SH-SY5Y (cell line): ENCODE measurements at regions not wholly inside any gene's neighbourhood (a gene's known extent, or its start where the extent isn't known, plus 50 kb on each side); places are given as distances from the start of the nearest gene placed in this dataset.

Experiments
- GATA2 ChIP-seq: IDR thresholded peaks from 2 replicates; pipeline ENCODE4 v1.6.1; 2011; ENCODE audit warnings: mild to moderate bottlenecking, low read depth, low read length
- GATA3 ChIP-seq: IDR thresholded peaks from 2 replicates; pipeline ENCODE4 v1.6.1; 2011; ENCODE audit warnings: low read depth, mild to moderate bottlenecking, low read length, moderate library complexity

DNA sequence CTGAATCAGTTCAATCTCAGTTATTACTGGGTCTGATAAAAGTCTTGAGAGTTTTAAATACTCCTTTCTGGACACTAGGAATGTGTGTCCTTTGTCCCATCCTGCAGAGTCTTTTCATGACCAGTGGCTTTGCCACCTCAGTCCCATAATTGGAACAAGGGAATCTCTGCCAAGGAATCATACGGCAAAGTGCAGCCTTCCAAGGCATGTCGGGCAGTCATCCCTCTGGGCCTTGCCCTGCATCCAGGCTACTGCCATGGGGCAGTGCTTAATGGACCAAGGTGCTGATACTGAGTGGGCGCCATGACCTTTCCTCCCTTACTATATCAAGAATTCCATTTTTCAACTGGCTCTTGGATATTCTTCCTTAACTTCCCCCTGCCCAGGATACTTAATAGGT lies 195.3 kb downstream of the ZC3H11B start:
- TF ChIP-seq GATA3, result no peak
- TF ChIP-seq GATA2, result no peak

- TF ChIP-seq GATA2 (no peak), GATA3 (no peak)
Measured at GRCh38 chr1:219416598-219417238, 196.2 kb downstream of the ZC3H11B start.

GRCh38 chr1:219415915-219416314 lies 197.0 kb downstream of the ZC3H11B start:
- no peak for TF ChIP-seq GATA3
- no peak for TF ChIP-seq GATA2

GRCh38 chr1:219415433-219415832 lies 197.5 kb downstream of the ZC3H11B start:
- TF ChIP-seq GATA3 (no peak), GATA2 (no peak)

DNA sequence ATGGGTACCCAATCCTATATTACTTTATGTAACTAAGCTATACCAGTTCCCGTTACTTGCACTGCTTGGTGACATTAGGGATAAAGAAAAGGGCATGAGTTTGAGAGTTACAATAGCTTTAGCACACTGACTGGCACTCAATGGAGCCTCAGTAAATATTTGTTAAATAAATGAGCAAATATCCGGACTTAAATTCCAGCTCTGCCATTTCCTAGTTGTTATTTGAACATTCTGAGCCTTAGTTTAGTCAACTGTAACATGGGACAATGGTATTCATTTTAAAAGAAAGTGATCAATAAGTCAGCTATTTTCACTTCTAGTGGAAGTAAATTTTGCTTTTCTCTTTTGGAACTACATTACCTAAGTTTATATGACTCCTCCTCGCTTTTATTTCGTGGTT lies 198.7 kb downstream of the ZC3H11B start:
- TF ChIP-seq GATA2 (no peak), GATA3 (no peak)

- TF ChIP-seq GATA2 (no peak), GATA3 (no peak)
Measured at GRCh38 chr1:219413536-219413935, 199.4 kb downstream of the ZC3H11B start.

- TF ChIP-seq GATA2, result no peak
- no peak for TF ChIP-seq GATA3
Measured at GRCh38 chr1:219412772-219413171, 200.1 kb downstream of the ZC3H11B start.

DNA sequence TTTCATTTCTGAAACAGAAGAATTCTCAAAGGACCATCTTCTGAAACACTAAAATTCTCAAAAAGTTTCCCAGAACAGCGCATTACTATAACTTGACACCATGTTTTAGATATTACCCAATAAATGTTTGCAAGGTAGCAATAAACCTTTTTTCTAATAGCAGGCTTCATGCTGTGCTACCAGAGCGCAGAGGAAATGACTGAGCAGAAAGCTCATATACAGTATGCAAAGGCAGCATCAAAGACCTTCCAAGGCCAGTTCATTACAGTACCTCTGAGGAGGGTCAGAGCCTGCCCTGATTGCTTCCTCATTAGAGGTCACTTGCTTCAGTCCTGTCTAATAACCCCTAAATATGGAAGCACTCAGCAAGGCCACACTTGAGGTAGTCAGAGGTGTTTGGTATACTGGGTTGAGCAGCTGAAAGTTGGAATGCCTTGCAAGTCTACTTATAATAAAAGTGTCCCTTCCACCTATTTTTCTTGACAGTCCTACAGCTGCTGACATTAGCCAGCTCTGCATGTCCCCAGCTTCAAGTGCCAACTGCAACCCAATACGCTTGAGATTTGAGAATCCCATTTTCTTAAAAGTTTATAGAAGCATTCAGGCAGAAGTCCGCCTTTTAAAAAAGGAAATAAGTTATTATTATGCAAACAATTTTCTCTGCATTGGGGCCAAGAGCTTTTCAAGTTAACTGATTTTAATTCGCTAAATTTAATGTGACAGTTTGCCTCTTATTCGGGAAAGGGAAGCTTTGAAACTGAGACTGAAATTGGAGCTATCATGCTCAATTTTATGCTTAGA lies 207.2 kb downstream of the ZC3H11B start:
- TF ChIP-seq GATA2, result no peak
- TF ChIP-seq GATA3, result no peak

DNA sequence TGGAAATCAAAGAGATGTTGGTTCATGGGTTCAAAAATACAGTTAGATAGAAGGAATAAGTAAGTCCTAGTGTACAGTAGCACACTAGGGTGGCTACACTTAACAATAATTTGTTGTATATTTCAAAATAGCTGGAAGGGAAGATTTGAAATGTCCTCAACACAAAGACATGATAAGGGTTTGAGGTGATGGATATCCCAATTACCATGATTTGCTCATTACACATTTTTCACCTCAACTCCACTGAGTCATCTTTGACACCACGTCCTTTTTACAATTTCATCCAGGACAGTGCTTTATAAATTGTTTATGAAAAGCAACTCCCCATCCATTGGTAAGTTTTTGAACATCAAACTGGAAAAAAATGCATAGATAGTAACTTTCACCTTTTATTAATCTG lies 208.3 kb downstream of the ZC3H11B start:
- TF ChIP-seq GATA2 (no peak), GATA3 (no peak)

DNA sequence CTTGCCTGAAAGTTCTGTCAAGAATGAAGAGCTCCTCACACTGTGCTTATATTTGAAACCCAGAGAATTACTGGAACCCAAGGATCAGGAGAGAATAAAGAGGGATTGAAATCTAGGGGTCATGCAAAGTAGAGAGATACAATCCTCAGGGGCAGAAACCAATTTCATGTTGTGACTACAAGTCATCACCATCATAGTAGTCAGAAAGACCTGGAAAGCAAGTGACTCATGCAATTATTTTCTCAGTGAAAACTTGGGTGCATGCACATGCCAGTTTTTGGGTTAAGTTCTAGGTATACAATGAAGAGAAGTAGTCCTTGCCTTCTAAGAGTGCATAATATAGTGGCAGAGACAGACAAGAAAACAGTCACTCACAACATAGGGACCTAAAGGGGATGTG lies 210.0 kb downstream of the ZC3H11B start:
- no peak for TF ChIP-seq GATA2
- no peak for TF ChIP-seq GATA3

DNA sequence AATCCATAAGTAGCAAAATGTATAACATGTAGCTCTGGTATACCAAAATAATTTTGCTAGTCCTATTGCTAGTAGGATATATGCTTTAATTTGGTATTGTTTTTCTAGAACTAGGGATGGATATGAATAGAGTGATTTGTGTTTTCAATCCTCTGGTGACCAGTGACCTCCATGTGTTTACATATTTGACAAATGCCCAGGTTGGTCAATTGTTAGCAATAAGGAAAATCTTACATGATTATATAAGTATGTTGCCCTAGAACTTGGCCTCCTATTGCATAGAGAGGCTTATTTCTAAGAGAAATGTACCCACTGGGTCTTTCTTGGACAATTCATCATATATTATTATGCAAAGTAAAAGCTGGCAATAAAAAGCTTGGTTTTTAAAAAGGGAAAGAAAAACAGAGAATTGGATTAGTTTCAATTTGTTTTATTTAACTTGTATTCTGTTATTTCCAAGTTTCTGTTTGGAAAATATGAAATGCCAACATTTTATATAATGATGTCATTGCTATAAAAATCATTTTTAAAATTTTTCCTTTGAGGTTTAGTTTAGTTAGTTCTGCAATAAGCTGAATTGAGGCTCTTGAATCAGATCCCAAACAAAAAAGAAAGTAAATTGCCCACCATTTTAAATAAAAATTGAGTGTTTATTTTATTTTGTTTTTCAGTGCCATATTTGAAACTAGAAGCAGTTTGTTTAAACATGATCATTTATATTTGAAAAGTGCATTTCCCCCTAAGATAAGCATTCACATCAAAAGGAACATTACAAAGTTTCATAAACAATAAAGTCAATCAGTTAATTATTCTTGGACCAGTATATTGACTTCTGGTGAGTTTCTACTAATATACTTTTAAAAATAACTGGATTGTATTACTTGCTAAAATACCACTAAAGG lies 210.9 kb downstream of the ZC3H11B start:
- no peak for TF ChIP-seq GATA2
- TF ChIP-seq GATA3, result no peak

- TF ChIP-seq GATA2, result no peak
- no peak for TF ChIP-seq GATA3
Measured at GRCh38 chr1:219399446-219399845, 213.5 kb downstream of the ZC3H11B start.

GRCh38 chr1:219398815-219399396 lies 214.0 kb downstream of the ZC3H11B start:
- TF ChIP-seq GATA3 (no peak), GATA2 (no peak)

- TF ChIP-seq GATA3 (no peak), GATA2 (no peak)
Measured at GRCh38 chr1:219397511-219397910, 215.4 kb downstream of the ZC3H11B start.

GRCh38 chr1:219391297-219391696 lies 217.6 kb downstream of the LYPLAL1 start:
- no peak for TF ChIP-seq GATA3
- TF ChIP-seq GATA2, result no peak
